Keratinocyte (primary cell): ENCODE measurements at regions not wholly inside any gene's neighbourhood (a gene's known extent, or its start where the extent isn't known, plus 50 kb on each side); places are given as distances from the start of the nearest gene placed in this dataset.

Experiments used
- DNase-seq: peaks from one replicate; pipeline ENCODE4 v3.0.0-alpha.2; 2011; ENCODE audit warnings: low read depth, missing footprints, low spot score
- FAIRE-seq: peaks from 2 replicates; lab custom pipeline; 2011; peaks lifted over from hg19 to GRCh38; lab: Jason Lieb, UNC
- H2AFZ ChIP-seq: 2 replicates; pipeline ENCODE4 v1.6.0; 2012; ENCODE audit warnings: low read length, control low read depth, inconsistent platforms; ENCODE audit not compliant: control insufficient read depth
- H3K27ac ChIP-seq: 2 replicates; pipeline ENCODE4 v1.5.1; 2011; ENCODE audit warnings: low read length; ENCODE audit not compliant: control insufficient read depth, insufficient read depth
- H3K27me3 ChIP-seq: 3 replicates; pipeline ENCODE4 v1.6.0; 2011; ENCODE audit warnings: low read length; ENCODE audit not compliant: control insufficient read depth, insufficient read depth; ENCODE audit errors: extremely low read depth
- H3K36me3 ChIP-seq, 2 experiments: 2 replicates in 1 of 2; 3 replicates in 1 of 2; pipeline ENCODE4 v1.5.1; 2011; ENCODE audit warnings: low read length in 2 of 2, mild to moderate bottlenecking in 1 of 2; ENCODE audit not compliant: control insufficient read depth in 2 of 2, insufficient read depth in 2 of 2; ENCODE audit errors: extremely low read depth in 1 of 2
- H3K4me1 ChIP-seq: 3 replicates; pipeline ENCODE4 v1.5.1; 2011; ENCODE audit warnings: low read length; ENCODE audit not compliant: control insufficient read depth, insufficient read depth; ENCODE audit errors: extremely low read depth
- H3K4me2 ChIP-seq: 3 replicates; pipeline ENCODE4 v1.6.0; 2011; ENCODE audit warnings: low read depth, low read length; ENCODE audit not compliant: control insufficient read depth, insufficient read depth; ENCODE audit errors: extremely low read depth
- H3K4me3 ChIP-seq, 3 experiments: fragments of 200-600 bp in 1 of 3; sonication (generic) in 1 of 3; 2 replicates in 2 of 3; 3 replicates in 1 of 3; pipeline ENCODE4 v1.5.1; 2011 to 2016; ENCODE audit warnings: low read length in 3 of 3, mild to moderate bottlenecking in 3 of 3, control low read depth in 2 of 3, inconsistent platforms in 1 of 3, low read depth in 1 of 3, mixed read lengths in 1 of 3, mixed run types in 1 of 3, moderate library complexity in 1 of 3; ENCODE audit not compliant: control insufficient read depth in 2 of 3, insufficient read depth in 2 of 3; ENCODE audit errors: extremely low read depth in 1 of 3
- H3K79me2 ChIP-seq: 2 replicates; pipeline ENCODE4 v1.6.0; 2012; ENCODE audit warnings: low read length; ENCODE audit not compliant: control insufficient read depth, insufficient read depth
- H3K9ac ChIP-seq: 3 replicates; pipeline ENCODE4 v1.6.0; 2011; ENCODE audit warnings: low read length; ENCODE audit not compliant: control insufficient read depth, insufficient read depth; ENCODE audit errors: extremely low read depth
- H3K9me1 ChIP-seq: 3 replicates; pipeline ENCODE4 v1.6.0; 2011; ENCODE audit warnings: low read length; ENCODE audit not compliant: control insufficient read depth, insufficient read depth; ENCODE audit errors: extremely low read depth
- H3K9me3 ChIP-seq: 2 replicates; pipeline ENCODE4 v1.5.1; 2012; ENCODE audit warnings: low read depth, low read length; ENCODE audit not compliant: control insufficient read depth
- H4K20me1 ChIP-seq: 3 replicates; pipeline ENCODE4 v1.6.0; 2011; ENCODE audit warnings: low read length; ENCODE audit not compliant: control insufficient read depth, insufficient read depth; ENCODE audit errors: extremely low read depth
- EZH2 ChIP-seq: IDR thresholded peaks from one replicate; pipeline ENCODE4 v1.6.1; 2012; ENCODE audit warnings: inconsistent platforms, mild to moderate bottlenecking, low read length, moderate library complexity
- dilution Hi-C: fragments of 300-500 bp; cut with MboI; formaldehyde crosslinking; loops from one replicate; pipeline ENCODE4 v1.7.0; 2020; ENCODE audit warnings: low sequenced_read_pairs; ENCODE audit not compliant: extremely low pct_ligation_motif_present
- TF ChIP-seq, protein P1 (sequence below), 3 experiments: IDR thresholded peaks in 1 of 3; conservative IDR thresholded peaks in 1 of 3; optimal IDR thresholded peaks in 1 of 3; 2 replicates in 2 of 3; 3 replicates in 1 of 3; pipeline versions ENCODE3 to v1.5.1; 2011; ENCODE audit warnings: low read length in 3 of 3, mild to moderate bottlenecking in 3 of 3, moderate library complexity in 2 of 3, control low read depth in 1 of 3, inconsistent platforms in 1 of 3; ENCODE audit not compliant: insufficient read depth in 2 of 3; ENCODE audit errors: extremely low read depth in 1 of 3

DNA sequence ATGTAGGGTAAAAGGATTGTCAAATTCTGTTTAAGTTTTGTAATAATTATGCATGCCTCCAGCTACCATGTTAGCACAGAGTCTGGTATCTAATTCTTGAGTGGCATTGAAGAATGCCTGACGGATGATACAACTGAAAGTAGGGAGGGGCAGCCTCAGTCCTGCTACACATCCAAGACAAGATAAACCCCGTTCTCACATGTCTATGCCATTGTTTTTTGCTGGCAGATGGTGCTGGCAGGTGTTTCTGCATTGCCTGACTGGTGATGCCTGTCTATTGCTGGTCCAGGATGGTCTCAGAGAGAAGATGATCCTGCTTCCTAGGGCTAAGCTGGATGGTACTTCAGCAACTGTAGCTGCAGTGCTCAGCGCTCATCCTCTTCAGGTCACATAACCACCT is 245.8 kb upstream of the NAV3 start:
- H3K27me3 ChIP-seq, result no peaks in the 10 kb centered on the region
- H3K36me3 ChIP-seq, result no peaks in the 10 kb centered on the region
- TF ChIP-seq, protein P1, sequence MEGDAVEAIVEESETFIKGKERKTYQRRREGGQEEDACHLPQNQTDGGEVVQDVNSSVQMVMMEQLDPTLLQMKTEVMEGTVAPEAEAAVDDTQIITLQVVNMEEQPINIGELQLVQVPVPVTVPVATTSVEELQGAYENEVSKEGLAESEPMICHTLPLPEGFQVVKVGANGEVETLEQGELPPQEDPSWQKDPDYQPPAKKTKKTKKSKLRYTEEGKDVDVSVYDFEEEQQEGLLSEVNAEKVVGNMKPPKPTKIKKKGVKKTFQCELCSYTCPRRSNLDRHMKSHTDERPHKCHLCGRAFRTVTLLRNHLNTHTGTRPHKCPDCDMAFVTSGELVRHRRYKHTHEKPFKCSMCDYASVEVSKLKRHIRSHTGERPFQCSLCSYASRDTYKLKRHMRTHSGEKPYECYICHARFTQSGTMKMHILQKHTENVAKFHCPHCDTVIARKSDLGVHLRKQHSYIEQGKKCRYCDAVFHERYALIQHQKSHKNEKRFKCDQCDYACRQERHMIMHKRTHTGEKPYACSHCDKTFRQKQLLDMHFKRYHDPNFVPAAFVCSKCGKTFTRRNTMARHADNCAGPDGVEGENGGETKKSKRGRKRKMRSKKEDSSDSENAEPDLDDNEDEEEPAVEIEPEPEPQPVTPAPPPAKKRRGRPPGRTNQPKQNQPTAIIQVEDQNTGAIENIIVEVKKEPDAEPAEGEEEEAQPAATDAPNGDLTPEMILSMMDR (optimal IDR thresholded peaks at IDR 0.05 in 1 of 3, IDR thresholded peaks at IDR 0.05 in 1 of 3, conservative IDR thresholded peaks at IDR 0.05 in 1 of 3; ENCODE audit: extremely low read depth in 1 of 3, insufficient read depth in 2 of 3, low read length in 3 of 3), result no peak
- TF ChIP-seq EZH2, result no peak
- H3K9me3 ChIP-seq, result no peaks in the 10 kb centered on the region
- dilution Hi-C loops, result no loop called here
- no peaks in the 10 kb centered on the region for H4K20me1 ChIP-seq
- H3K4me3 ChIP-seq, result no peak overlapping the region
- no peaks in the 10 kb centered on the region for H3K79me2 ChIP-seq
- H3K4me2 ChIP-seq, result no peak overlapping the region
- H3K4me1 ChIP-seq, result no peaks in the 10 kb centered on the region
- FAIRE-seq (no peak), DNase-seq (no peak)
- H3K9me1 ChIP-seq, result no peaks in the 10 kb centered on the region
- no peak overlapping the region for H3K27ac ChIP-seq
- no peak overlapping the region for H2AFZ ChIP-seq
- H3K9ac ChIP-seq, result no peak overlapping the region

DNA sequence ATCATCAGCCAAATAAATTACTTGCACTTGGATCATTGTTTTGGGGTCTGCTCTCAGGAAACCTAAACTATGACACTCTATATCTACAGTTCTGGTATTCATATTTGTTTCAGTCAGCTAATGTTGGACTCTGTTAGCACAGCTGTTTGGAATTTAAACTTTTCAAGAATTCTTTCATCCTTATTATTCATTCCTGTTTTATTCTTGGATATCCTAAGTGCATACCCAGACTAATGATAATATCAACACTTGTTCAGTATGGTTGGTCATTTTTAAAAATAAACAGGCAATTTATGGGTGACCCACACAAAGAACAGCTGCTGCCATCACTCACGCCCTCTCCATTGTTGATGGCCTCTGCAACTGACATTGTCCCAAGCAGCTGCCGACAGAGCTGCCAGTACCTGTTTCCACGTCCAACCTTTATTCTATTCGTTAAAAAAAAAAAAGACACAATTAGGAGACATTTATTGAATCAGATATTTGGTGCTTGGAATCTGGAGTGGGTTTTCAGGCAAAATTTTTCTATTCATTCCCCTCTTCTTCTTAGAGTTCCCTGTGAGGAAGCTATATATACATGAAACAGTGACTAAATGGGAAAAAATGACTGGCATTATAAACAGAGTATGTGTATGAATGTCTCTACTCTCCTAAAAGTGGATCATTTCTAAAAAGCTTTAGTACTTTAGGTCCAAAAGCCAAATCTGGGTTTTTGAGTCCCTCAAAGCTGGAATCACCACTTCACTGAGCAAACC is 252.1 kb upstream of the NAV3 start:
- Histone ChIP-seq H3K9ac (no peak overlapping the region), H3K9me1 (no peaks in the 10 kb centered on the region), H2AFZ (no peak overlapping the region), H4K20me1 (no peaks in the 10 kb centered on the region), H3K4me3 (no peak overlapping the region), H3K79me2 (no peaks in the 10 kb centered on the region), H3K4me2 (no peak overlapping the region), H3K27me3 (no peaks in the 10 kb centered on the region), H3K9me3 (no peaks in the 10 kb centered on the region), H3K36me3 (no peaks in the 10 kb centered on the region), H3K4me1 (no peaks in the 10 kb centered on the region), H3K27ac (no peak overlapping the region)
- no peak for DNase-seq
- TF ChIP-seq EZH2, result no peak
- TF ChIP-seq, protein P1 (optimal IDR thresholded peaks at IDR 0.05 in 1 of 3, IDR thresholded peaks at IDR 0.05 in 1 of 3, conservative IDR thresholded peaks at IDR 0.05 in 1 of 3; ENCODE audit: extremely low read depth in 1 of 3, insufficient read depth in 2 of 3, low read length in 3 of 3), result no peak
- no peak for FAIRE-seq
- dilution Hi-C loops, result no loop called here
